PFSK-1 (cell line): ENCODE measurements at regions not wholly inside any gene's neighbourhood (a gene's known extent, or its start where the extent isn't known, plus 50 kb on each side); places are given as distances from the start of the nearest gene placed in this dataset.

Experiments used
- POLR2AphosphoS5 ChIP-seq: IDR thresholded peaks from 2 replicates; pipeline ENCODE4 v1.6.1; 2012; ENCODE audit warnings: low read depth, mild to moderate bottlenecking, control low read depth, low read length, moderate library complexity
- SIN3A ChIP-seq: IDR thresholded peaks from 2 replicates; pipeline ENCODE4 v1.6.1; 2012; ENCODE audit warnings: mild to moderate bottlenecking, low read length, moderate library complexity, borderline replicate concordance; ENCODE audit not compliant: insufficient read depth
- TAF1 ChIP-seq: IDR thresholded peaks from 2 replicates; pipeline ENCODE4 v1.6.1; 2012; ENCODE audit warnings: low read length, control low read depth, borderline replicate concordance; ENCODE audit not compliant: insufficient read depth
- TF ChIP-seq, protein P1 (sequence below), 2 experiments: IDR thresholded peaks; 2 replicates each; pipeline versions ENCODE4 v1.6.1 to v1.8.0; 2011 to 2012; ENCODE audit warnings: low read depth in 2 of 2, low read length in 2 of 2, control low read depth in 1 of 2, inconsistent platforms in 1 of 2, mild to moderate bottlenecking in 1 of 2, moderate library complexity in 1 of 2; ENCODE audit not compliant: insufficient read depth in 1 of 2

DNA sequence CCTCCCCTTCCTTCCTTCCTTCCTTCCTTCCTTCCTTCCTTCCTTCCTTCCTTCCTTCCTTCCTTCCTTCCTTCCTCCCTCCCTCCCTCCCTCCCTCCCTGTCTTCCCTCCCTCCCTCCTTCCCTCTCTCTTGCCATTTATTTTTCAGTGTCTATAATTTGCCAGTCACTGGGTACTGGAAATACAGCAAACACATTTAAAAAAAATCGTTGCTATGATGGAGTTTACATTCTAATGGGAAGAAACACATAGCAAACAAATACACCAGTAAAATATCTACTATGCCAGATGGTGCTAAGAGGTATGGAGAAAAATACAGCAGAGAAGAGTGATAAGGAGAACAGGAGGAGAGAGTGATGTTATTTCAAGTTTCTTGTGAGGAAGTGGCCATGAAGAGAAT, 309.5 kb downstream of the CTH start:
- TF ChIP-seq POLR2AphosphoS5 (no peak), TAF1 (no peak), SIN3A (no peak)
- TF ChIP-seq, protein P1, sequence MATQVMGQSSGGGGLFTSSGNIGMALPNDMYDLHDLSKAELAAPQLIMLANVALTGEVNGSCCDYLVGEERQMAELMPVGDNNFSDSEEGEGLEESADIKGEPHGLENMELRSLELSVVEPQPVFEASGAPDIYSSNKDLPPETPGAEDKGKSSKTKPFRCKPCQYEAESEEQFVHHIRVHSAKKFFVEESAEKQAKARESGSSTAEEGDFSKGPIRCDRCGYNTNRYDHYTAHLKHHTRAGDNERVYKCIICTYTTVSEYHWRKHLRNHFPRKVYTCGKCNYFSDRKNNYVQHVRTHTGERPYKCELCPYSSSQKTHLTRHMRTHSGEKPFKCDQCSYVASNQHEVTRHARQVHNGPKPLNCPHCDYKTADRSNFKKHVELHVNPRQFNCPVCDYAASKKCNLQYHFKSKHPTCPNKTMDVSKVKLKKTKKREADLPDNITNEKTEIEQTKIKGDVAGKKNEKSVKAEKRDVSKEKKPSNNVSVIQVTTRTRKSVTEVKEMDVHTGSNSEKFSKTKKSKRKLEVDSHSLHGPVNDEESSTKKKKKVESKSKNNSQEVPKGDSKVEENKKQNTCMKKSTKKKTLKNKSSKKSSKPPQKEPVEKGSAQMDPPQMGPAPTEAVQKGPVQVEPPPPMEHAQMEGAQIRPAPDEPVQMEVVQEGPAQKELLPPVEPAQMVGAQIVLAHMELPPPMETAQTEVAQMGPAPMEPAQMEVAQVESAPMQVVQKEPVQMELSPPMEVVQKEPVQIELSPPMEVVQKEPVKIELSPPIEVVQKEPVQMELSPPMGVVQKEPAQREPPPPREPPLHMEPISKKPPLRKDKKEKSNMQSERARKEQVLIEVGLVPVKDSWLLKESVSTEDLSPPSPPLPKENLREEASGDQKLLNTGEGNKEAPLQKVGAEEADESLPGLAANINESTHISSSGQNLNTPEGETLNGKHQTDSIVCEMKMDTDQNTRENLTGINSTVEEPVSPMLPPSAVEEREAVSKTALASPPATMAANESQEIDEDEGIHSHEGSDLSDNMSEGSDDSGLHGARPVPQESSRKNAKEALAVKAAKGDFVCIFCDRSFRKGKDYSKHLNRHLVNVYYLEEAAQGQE (IDR thresholded peaks at IDR 0.05; ENCODE audit: insufficient read depth in 1 of 2, low read depth in 2 of 2, low read length in 2 of 2), result no peak
